ENCODE measurements at regions not wholly inside any gene's neighbourhood (a gene's known extent, or its start where the extent isn't known, plus 50 kb on each side); places are given as distances from the start of the nearest gene placed in this dataset.
"Not testable (repeated sequence)": the region's sequence is repeated elsewhere in the genome, so short reads cannot be mapped to it uniquely, and the experiment has no call there.

GRCh38 chr10:22467393-22467792, 122.1 kb downstream of the SPAG6 start:
- not testable (repeated sequence) for DNase-seq (ENCODE audit: low read depth, low spot score); H3K4me3 ChIP-seq (ENCODE audit: low read length)

GRCh38 chr10:22468570-22469320, 123.4 kb downstream of the SPAG6 start:
- H3K4me3 ChIP-seq (ENCODE audit: low read length), result no peak overlapping the region
- DNase-seq (ENCODE audit: low read depth, low spot score), result no peak

DNA sequence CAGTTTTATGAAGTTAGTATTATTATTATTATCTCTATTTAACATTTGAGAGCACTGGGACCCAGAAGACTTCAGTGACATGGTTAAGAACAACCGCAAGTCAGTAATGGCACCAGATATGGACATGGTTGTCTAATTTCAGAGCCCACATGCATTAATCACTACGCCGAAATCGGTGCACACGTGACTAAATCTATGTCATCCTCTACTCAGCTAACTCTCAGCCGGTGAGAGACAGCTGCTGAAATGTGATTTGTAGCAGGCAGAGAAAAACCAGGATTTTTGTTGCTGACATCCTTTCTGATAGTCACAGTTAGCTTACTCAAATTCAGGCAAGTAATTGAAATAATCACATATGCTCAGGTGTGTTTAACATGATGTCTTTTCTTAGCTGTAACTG, 127.7 kb downstream of the SPAG6 start:
- no peak for DNase-seq (ENCODE audit: low read depth, low spot score)
- H3K4me3 ChIP-seq (ENCODE audit: low read length), result no peak overlapping the region

DNA sequence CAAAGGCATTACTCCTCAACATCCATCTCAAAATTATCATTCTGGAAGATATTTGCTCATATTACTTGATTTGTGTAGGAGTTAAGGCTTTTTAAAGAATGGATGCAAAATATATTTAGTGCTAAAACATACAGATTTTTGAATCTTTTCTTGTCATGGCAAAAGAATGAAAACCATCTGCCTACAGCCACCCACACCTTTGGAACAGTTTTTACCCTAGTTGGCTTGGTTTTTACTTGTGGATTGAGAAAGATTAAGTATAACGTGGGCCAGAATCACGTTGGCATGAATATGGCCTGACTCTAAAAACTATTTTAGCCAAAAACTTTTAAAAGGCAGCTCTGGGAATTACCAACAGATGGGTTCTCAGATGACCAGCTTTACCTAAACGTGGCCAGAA, 128.2 kb downstream of the SPAG6 start:
- no peak overlapping the region for H3K4me3 ChIP-seq (ENCODE audit: low read length)
- no peak for DNase-seq (ENCODE audit: low read depth, low spot score)

GRCh38 chr10:22475651-22476600, 130.6 kb downstream of the SPAG6 start:
- no peak for DNase-seq (ENCODE audit: low read depth, low spot score)
- H3K4me3 ChIP-seq (ENCODE audit: low read length), result peak overlapping the region; percentile 15

DNA sequence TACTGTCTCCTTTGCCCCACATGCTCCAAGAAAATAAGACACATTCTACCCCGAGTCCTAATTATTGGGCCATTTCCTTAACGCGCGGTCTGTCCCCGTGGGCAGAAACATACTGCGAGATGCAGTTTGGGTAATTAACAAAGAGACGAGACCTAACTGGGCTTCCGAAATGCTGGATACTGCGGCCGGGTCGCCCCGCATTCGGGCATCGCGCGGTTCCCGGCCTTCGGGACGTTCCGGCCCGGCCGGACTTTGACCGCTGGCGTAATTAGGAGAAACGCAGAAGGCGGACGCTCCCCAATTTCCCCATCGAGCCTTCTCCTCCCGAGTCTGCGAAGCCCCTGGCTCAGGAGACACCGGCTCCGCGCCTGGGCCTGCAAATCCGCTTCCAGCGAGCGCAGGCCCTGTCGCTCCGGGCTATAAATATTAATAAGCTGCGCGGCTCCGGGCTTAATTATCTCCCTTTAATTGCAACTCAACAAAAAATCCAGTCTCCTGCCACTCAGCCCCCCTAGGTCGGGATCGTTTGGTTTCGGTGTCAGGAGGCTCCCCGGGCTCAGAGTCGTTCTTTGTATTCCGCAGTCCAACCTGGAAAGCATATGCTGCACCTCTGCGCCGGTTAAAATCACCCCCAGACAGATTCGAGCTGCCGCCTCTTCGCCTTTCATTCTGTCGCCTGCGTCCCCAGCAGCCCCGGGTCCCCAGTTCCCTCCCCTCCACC, 131.5 kb downstream of the SPAG6 start:
- no peak for DNase-seq (ENCODE audit: low read depth, low spot score)
- H3K4me3 ChIP-seq (ENCODE audit: low read length), result no peak overlapping the region

- H3K4me3 ChIP-seq (ENCODE audit: low read length), result no peak overlapping the region
- no peak for DNase-seq (ENCODE audit: low read depth, low spot score)
These were observed 132.3 kb downstream of the SPAG6 start for GRCh38 chr10:22477334-22478287.

DNA sequence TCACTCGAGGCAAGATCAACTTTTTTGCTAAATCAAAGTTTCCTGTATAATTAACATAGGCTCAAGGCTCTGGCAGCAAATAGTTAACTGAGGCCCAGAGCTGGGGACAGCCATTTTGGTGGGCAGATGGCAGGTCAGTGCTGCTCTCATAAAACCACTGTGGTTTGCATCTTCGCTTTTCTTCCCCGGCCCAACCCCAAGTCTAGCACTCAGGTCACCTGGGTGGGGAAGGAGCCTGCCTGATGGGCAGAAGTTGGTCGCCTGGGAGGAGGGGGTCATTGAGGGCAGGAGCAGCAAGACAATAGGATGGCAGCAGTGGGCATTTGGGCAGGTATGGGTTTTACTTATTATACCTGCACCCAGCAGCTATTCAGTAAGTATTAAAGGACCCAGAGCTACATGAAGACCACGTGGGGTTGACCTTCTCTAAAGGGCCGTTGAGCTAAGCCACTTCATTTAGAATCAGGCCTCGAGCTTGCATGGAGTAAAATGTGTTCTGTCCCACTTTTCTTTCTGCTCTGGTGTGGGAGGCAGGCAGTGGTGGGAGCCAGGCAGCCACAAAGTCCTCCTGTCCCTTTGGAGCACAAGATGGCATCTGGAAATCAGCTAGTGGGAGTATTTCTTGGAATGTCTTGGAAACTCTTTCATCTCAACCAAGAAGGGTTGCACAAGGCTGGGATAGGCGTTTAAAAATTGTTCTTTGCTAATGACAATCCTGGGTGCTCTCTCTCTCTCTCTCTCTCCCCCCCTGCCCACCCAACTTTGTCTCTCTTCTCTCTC, 133.4 kb downstream of the SPAG6 start:
- no peak overlapping the region for H3K4me3 ChIP-seq (ENCODE audit: low read length)

DNA sequence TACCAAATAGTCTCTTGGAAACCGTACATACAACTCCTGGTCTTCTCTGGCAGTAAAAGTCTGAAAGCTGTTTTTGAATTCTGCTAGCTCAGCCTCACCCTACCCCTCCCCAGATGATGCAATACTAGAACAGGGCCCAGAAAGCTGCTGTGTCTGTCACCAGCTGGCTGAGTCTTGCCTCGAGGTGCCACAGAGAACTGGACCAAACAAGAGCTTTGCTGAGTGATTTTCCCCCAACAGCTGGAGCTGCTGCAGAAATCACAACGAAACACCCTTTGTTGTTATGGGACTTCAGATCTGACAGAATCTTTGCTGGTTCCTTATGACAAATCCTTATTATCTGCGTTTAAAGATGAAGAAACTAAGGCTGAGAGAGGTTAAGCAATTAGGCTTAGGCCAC, 134.1 kb downstream of the SPAG6 start:
- no peak for DNase-seq (ENCODE audit: low read depth, low spot score)
- no peak overlapping the region for H3K4me3 ChIP-seq (ENCODE audit: low read length)

More for the DNA sequence above, 133.4 kb downstream of the SPAG6 start:
- DNase-seq (ENCODE audit: low read depth, low spot score), result no peak

DNA sequence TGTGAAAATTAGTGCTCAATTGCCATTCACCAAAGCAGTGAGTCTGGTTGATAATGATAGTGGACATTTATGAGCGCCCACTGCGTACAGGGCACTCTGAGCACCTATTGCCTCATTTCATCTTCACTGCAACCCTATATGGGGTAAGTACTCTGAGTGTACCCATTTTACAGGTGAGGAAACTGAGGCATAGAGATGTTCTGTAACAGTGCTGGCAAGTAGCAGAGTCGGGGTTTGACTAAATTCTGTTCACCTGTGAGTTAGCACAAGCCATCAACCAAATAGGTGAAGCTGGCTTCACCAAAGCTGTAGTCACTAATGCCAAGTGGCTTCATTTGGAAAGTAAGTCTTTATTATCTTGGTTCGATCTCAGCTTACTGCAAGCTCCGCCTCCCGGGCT, 135.8 kb downstream of the SPAG6 start:
- DNase-seq (ENCODE audit: low read depth, low spot score), result no peak
- no peak overlapping the region for H3K4me3 ChIP-seq (ENCODE audit: low read length)

DNA sequence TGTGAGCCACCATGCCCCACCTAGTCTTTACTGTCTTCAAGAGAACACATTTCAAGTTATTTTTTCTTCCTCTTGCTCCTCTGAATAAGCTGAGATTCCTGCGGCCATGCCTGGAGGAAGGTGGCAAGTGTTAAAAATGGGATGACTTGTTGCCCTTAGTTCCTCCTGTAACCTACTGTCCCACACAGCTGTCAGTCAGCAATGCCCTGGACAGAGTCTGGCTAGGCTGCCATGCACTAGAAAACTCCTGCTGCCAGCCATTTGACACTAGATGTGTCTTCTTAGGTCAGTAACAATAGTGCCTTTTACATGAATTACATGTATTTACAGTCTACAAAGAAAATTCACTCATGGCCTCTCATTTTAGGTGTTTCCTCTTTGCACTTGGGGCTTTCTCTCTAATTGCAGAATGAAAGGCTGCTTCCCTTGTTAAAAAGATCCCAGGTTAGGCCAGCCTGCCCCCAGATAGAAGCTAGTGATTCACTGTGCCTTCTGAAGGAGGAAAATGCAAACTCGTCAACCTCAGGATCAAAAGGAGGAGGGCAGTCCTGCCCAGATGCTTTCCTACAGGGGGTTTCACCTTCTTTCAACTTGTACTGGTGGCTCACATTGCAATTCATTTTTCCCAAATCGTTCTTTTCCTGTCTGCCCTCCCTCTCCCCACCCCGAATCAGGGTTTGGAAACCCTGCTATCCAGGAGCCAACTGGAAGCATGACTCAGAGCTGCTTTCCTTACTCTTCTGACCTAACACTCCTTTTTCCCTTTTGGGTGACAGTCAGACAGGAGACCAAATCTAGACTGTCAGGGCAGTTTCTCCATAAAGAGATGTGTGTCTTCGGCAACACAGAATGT, 136.6 kb downstream of the SPAG6 start:
- DNase-seq (ENCODE audit: low read depth, low spot score), result no peak

GRCh38 chr10:22483132-22483531, 137.8 kb downstream of the SPAG6 start:
- no peak overlapping the region for H3K4me3 ChIP-seq (ENCODE audit: low read length)
- DNase-seq (ENCODE audit: low read depth, low spot score), result no peak

More for the DNA sequence above, 136.6 kb downstream of the SPAG6 start:
- no peak overlapping the region for H3K4me3 ChIP-seq (ENCODE audit: low read length)

Measured in Jurkat, Clone E6-1 (cell line).